ENCODE measurements at regions not wholly inside any gene's neighbourhood (a gene's known extent, or its start where the extent isn't known, plus 50 kb on each side); places are given as distances from the start of the nearest gene placed in this dataset.

GRCh38 chr4:175198056-175198455 lies 279.9 kb downstream of the ADAM29 start:
- no peaks in the 10 kb centered on the region for H3K36me3 Mint-ChIP-seq
- Histone ChIP-seq H3K27me3 (ENCODE audit: control insufficient read depth, insufficient read depth, low read length) (no peaks in the 10 kb centered on the region), H3K4me3 (ENCODE audit: low read depth, low read length) (no peak overlapping the region), H3K36me3 (ENCODE audit: control insufficient read depth, insufficient read depth, low read length) (no peaks in the 10 kb centered on the region), H3K9me3 (ENCODE audit: control insufficient read depth in 2 of 2, low read length in 2 of 2) (no peaks in the 10 kb centered on the region), H3K27ac (ENCODE audit: insufficient read depth, low read length, poor library complexity, severe bottlenecking) (no peak overlapping the region), H3K4me1 (ENCODE audit: control insufficient read depth, insufficient read depth, low read length, poor library complexity, severe bottlenecking) (no peaks in the 10 kb centered on the region)
- H3K27me3 Mint-ChIP-seq, result no peaks in the 10 kb centered on the region
- ATAC-seq (ENCODE audit: low read depth in 2 of 2) (no peak), DNase-seq (no peak)
- peaks cover 0 to 7% (median 0%) of the 10 kb centered on the region in 7 donors for H3K9me3 Mint-ChIP-seq
- H3K4me1 Mint-ChIP-seq, result no peaks in the 10 kb centered on the region
- no peak overlapping the region for H3K27ac Mint-ChIP-seq
- H3K4me3 Mint-ChIP-seq, result no peak overlapping the region

- H3K4me1 ChIP-seq (ENCODE audit: control insufficient read depth, insufficient read depth, low read length, poor library complexity, severe bottlenecking), result no peaks in the 10 kb centered on the region
- H3K36me3 Mint-ChIP-seq, result no peaks in the 10 kb centered on the region
- no peak overlapping the region for H3K4me3 ChIP-seq (ENCODE audit: low read depth, low read length)
- H3K27me3 Mint-ChIP-seq, result no peaks in the 10 kb centered on the region
- H3K27ac Mint-ChIP-seq, result no peak overlapping the region
- H3K27me3 ChIP-seq (ENCODE audit: control insufficient read depth, insufficient read depth, low read length), result no peaks in the 10 kb centered on the region
- H3K36me3 ChIP-seq (ENCODE audit: control insufficient read depth, insufficient read depth, low read length), result no peaks in the 10 kb centered on the region
- no peak overlapping the region for H3K4me3 Mint-ChIP-seq
- no peak for ATAC-seq (ENCODE audit: low read depth in 2 of 2)
- peaks cover 0 to 28% of the 10 kb centered on the region in 2 experiments for H3K9me3 ChIP-seq (ENCODE audit: control insufficient read depth in 2 of 2, low read length in 2 of 2)
- DNase-seq, result no peak
- H3K27ac ChIP-seq (ENCODE audit: insufficient read depth, low read length, poor library complexity, severe bottlenecking), result no peak overlapping the region
- peaks cover 0 to 19% (median 4%) of the 10 kb centered on the region in 7 donors for H3K9me3 Mint-ChIP-seq
- no peaks in the 10 kb centered on the region for H3K4me1 Mint-ChIP-seq
These were observed 297.1 kb downstream of the ADAM29 start for GRCh38 chr4:175215208-175215607.

GRCh38 chr4:175215657-175216056 lies 297.5 kb downstream of the ADAM29 start:
- Mint-ChIP-seq H3K36me3 (no peaks in the 10 kb centered on the region), H3K4me1 (no peaks in the 10 kb centered on the region), H3K9me3 (peaks cover 0 to 19% (median 4%) of the 10 kb centered on the region in 7 donors), H3K4me3 (no peak overlapping the region), H3K27me3 (no peaks in the 10 kb centered on the region), H3K27ac (no peak overlapping the region)
- Histone ChIP-seq H3K9me3 (ENCODE audit: control insufficient read depth in 2 of 2, low read length in 2 of 2) (peaks cover 0 to 28% of the 10 kb centered on the region in 2 experiments), H3K4me1 (ENCODE audit: control insufficient read depth, insufficient read depth, low read length, poor library complexity, severe bottlenecking) (no peaks in the 10 kb centered on the region), H3K36me3 (ENCODE audit: control insufficient read depth, insufficient read depth, low read length) (no peaks in the 10 kb centered on the region), H3K27me3 (ENCODE audit: control insufficient read depth, insufficient read depth, low read length) (no peaks in the 10 kb centered on the region), H3K27ac (ENCODE audit: insufficient read depth, low read length, poor library complexity, severe bottlenecking) (no peak overlapping the region), H3K4me3 (ENCODE audit: low read depth, low read length) (no peak overlapping the region)
- DNase-seq (no peak), ATAC-seq (ENCODE audit: low read depth in 2 of 2) (no peak)

- ATAC-seq (ENCODE audit: low read depth in 2 of 2) (no peak), DNase-seq (no peak)
- Mint-ChIP-seq H3K4me1 (no peaks in the 10 kb centered on the region), H3K27me3 (no peaks in the 10 kb centered on the region), H3K36me3 (no peaks in the 10 kb centered on the region), H3K9me3 (peaks cover 0 to 9% (median 0%) of the 10 kb centered on the region in 7 donors), H3K4me3 (no peak overlapping the region), H3K27ac (no peak overlapping the region)
- Histone ChIP-seq H3K4me3 (ENCODE audit: low read depth, low read length) (no peak overlapping the region), H3K4me1 (ENCODE audit: control insufficient read depth, insufficient read depth, low read length, poor library complexity, severe bottlenecking) (no peaks in the 10 kb centered on the region), H3K9me3 (ENCODE audit: control insufficient read depth in 2 of 2, low read length in 2 of 2) (no peaks in the 10 kb centered on the region), H3K27me3 (ENCODE audit: control insufficient read depth, insufficient read depth, low read length) (no peaks in the 10 kb centered on the region), H3K27ac (ENCODE audit: insufficient read depth, low read length, poor library complexity, severe bottlenecking) (no peak overlapping the region), H3K36me3 (ENCODE audit: control insufficient read depth, insufficient read depth, low read length) (no peaks in the 10 kb centered on the region)
These were observed 311.0 kb downstream of the ADAM29 start for GRCh38 chr4:175229154-175229553.

- Histone ChIP-seq H3K9me3 (ENCODE audit: control insufficient read depth in 2 of 2, low read length in 2 of 2) (no peaks in the 10 kb centered on the region), H3K4me3 (ENCODE audit: low read depth, low read length) (no peak overlapping the region), H3K27ac (ENCODE audit: insufficient read depth, low read length, poor library complexity, severe bottlenecking) (no peak overlapping the region), H3K27me3 (ENCODE audit: control insufficient read depth, insufficient read depth, low read length) (no peaks in the 10 kb centered on the region), H3K4me1 (ENCODE audit: control insufficient read depth, insufficient read depth, low read length, poor library complexity, severe bottlenecking) (no peaks in the 10 kb centered on the region), H3K36me3 (ENCODE audit: control insufficient read depth, insufficient read depth, low read length) (no peaks in the 10 kb centered on the region)
- peaks cover 0 to 4% (median 0%) of the 10 kb centered on the region in 7 donors for H3K9me3 Mint-ChIP-seq
- ATAC-seq (ENCODE audit: low read depth in 2 of 2) (no peak), DNase-seq (no peak)
- no peaks in the 10 kb centered on the region for H3K4me1 Mint-ChIP-seq
- no peaks in the 10 kb centered on the region for H3K27me3 Mint-ChIP-seq
- H3K36me3 Mint-ChIP-seq, result no peaks in the 10 kb centered on the region
- no peak overlapping the region for H3K27ac Mint-ChIP-seq
- H3K4me3 Mint-ChIP-seq, result no peak overlapping the region
These were observed 316.0 kb downstream of the ADAM29 start for GRCh38 chr4:175234162-175234561.

GRCh38 chr4:175238827-175239517 lies 320.8 kb downstream of the ADAM29 start:
- H3K4me3 Mint-ChIP-seq, result no peak overlapping the region
- DNase-seq (no peak), ATAC-seq (ENCODE audit: low read depth in 2 of 2) (no peak)
- no peaks in the 10 kb centered on the region for H3K4me1 Mint-ChIP-seq
- Histone ChIP-seq H3K9me3 (ENCODE audit: control insufficient read depth in 2 of 2, low read length in 2 of 2) (no peaks in the 10 kb centered on the region), H3K4me1 (ENCODE audit: control insufficient read depth, insufficient read depth, low read length, poor library complexity, severe bottlenecking) (no peaks in the 10 kb centered on the region), H3K36me3 (ENCODE audit: control insufficient read depth, insufficient read depth, low read length) (no peaks in the 10 kb centered on the region), H3K27me3 (ENCODE audit: control insufficient read depth, insufficient read depth, low read length) (no peaks in the 10 kb centered on the region), H3K4me3 (ENCODE audit: low read depth, low read length) (no peak overlapping the region), H3K27ac (ENCODE audit: insufficient read depth, low read length, poor library complexity, severe bottlenecking) (no peak overlapping the region)
- H3K27me3 Mint-ChIP-seq, result no peaks in the 10 kb centered on the region
- peaks cover 0 to 8% (median 0%) of the 10 kb centered on the region in 7 donors for H3K9me3 Mint-ChIP-seq
- H3K27ac Mint-ChIP-seq, result no peak overlapping the region
- no peaks in the 10 kb centered on the region for H3K36me3 Mint-ChIP-seq

GRCh38 chr4:175246941-175247340 lies 328.8 kb downstream of the ADAM29 start:
- H3K36me3 ChIP-seq (ENCODE audit: control insufficient read depth, insufficient read depth, low read length), result no peaks in the 10 kb centered on the region
- DNase-seq (no peak), ATAC-seq (ENCODE audit: low read depth in 2 of 2) (no peak)
- H3K27ac Mint-ChIP-seq, result no peak overlapping the region
- H3K27me3 ChIP-seq (ENCODE audit: control insufficient read depth, insufficient read depth, low read length), result no peaks in the 10 kb centered on the region
- no peaks in the 10 kb centered on the region for H3K36me3 Mint-ChIP-seq
- H3K27me3 Mint-ChIP-seq, result no peaks in the 10 kb centered on the region
- no peak overlapping the region for H3K4me3 ChIP-seq (ENCODE audit: low read depth, low read length)
- no peak overlapping the region for H3K27ac ChIP-seq (ENCODE audit: insufficient read depth, low read length, poor library complexity, severe bottlenecking)
- H3K9me3 Mint-ChIP-seq, result peaks cover 2 to 13% (median 4%) of the 10 kb centered on the region in 7 donors
- H3K4me1 Mint-ChIP-seq, result no peaks in the 10 kb centered on the region
- no peak overlapping the region for H3K4me3 Mint-ChIP-seq
- H3K9me3 ChIP-seq (ENCODE audit: control insufficient read depth in 2 of 2, low read length in 2 of 2), result no peaks in the 10 kb centered on the region
- H3K4me1 ChIP-seq (ENCODE audit: control insufficient read depth, insufficient read depth, low read length, poor library complexity, severe bottlenecking), result no peaks in the 10 kb centered on the region

GRCh38 chr4:175252642-175253041 lies 334.5 kb downstream of the ADAM29 start:
- Mint-ChIP-seq H3K4me3 (no peak overlapping the region), H3K27ac (no peak overlapping the region), H3K27me3 (no peaks in the 10 kb centered on the region), H3K4me1 (no peaks in the 10 kb centered on the region), H3K9me3 (peaks cover 0 to 13% (median 2%) of the 10 kb centered on the region in 7 donors), H3K36me3 (no peaks in the 10 kb centered on the region)
- Histone ChIP-seq H3K27ac (ENCODE audit: insufficient read depth, low read length, poor library complexity, severe bottlenecking) (no peak overlapping the region), H3K9me3 (ENCODE audit: control insufficient read depth in 2 of 2, low read length in 2 of 2) (no peaks in the 10 kb centered on the region), H3K4me3 (ENCODE audit: low read depth, low read length) (no peak overlapping the region), H3K36me3 (ENCODE audit: control insufficient read depth, insufficient read depth, low read length) (no peaks in the 10 kb centered on the region), H3K27me3 (ENCODE audit: control insufficient read depth, insufficient read depth, low read length) (no peaks in the 10 kb centered on the region), H3K4me1 (ENCODE audit: control insufficient read depth, insufficient read depth, low read length, poor library complexity, severe bottlenecking) (no peaks in the 10 kb centered on the region)
- DNase-seq (no peak), ATAC-seq (ENCODE audit: low read depth in 2 of 2) (no peak)

Measured in CD4-positive, CD25-positive, alpha-beta regulatory T cell (primary cell).